NCI-H82 (cell line): ENCODE measurements at regions not wholly inside any gene's neighbourhood (a gene's known extent, or its start where the extent isn't known, plus 50 kb on each side); places are given as distances from the start of the nearest gene placed in this dataset.

Experiments
- DNase-seq: peaks from one replicate; lab custom pipeline; 2025; lab: John Stamatoyannopoulos, UW

DNA sequence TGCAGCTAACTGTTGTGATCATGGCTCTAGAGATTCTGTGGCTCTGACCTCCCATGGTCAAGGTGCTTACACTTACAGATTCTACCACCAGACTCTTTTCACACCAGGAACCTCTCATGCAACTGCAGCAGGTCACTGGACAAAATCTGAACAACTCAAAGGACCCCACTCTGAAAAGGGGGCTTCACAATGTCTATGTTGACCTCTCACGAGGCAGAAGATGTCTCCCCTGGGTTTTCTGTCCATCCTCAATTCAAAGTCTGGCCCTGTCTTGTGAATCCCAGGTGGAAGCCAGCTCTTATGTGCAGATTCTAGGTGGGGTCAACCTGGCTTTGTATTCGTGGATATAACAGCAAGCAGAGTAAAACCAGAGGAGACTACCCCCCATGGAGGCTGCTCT, 118.6 kb upstream of the ZNF479 start:
- DNase-seq = no peak

DNA sequence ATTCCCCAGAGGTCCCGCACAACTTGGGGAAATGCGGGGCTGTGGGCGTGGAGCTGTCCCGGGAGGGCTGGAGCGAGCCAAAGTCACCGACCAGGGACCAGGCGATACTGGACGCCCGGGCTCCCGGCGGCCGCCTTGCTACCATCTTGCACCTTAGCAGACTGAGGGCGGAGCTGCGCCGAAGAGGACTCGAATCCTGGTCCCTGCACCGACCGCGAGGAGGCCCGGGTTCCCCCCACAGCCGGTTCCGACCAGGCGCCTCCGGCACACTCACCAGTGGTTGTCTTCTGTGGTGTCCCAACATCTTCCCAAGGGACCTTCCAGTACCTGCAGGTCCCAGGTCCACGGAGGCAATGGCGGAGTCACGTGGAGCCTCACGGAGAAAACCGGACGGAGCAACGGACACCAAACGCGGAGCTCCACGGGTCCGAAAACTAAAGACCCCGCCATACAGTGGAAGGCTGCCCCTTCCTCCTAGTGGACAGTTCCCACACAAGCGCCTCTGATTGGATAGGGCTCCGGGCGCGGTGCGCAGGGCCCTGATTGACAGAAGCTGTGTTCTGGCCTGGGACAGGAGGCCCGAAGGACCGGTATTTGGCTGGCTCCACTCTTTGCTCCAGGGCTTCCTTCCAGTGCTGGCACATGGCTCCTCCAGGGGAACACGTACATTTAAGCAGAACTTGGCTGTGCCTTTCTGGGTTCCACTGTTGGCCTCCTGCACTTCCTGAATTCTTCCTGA, 124.6 kb upstream of the ZNF479 start:
- DNase-seq = no peak

DNA sequence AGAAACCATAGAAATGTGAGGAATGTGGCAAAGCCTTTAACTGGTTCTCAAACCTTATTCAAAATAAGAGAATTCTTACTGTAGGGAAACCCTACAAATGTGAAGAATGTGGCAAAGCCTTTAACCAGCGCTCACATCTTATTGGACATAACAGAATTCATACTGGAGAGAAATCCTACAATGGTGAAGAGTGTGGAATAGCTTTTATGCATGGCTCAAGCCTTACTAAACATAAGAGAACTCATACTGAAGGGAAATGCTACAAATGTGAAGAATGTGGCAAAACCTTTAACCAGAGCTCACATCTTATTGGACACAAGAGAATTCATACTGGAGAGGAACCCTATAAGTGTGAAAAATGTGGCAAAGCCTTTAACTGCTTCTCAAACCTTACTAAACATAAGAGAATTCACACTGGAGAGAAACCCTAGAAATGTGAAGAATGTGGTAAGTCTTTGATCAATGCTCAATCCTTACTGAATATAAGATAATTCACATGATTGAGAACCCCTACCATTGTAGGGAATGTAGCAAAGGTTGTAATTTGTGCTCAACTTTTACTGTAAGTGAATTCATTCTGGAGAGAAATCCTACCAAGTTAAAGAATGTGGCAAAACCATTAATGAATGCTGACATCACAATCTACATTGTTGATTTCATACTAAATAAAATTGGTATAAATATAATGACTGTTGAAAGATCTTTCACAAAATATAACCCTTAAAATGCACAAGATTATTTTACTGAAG, 142.5 kb upstream of the ZNF479 start:
- no peak for DNase-seq

DNA sequence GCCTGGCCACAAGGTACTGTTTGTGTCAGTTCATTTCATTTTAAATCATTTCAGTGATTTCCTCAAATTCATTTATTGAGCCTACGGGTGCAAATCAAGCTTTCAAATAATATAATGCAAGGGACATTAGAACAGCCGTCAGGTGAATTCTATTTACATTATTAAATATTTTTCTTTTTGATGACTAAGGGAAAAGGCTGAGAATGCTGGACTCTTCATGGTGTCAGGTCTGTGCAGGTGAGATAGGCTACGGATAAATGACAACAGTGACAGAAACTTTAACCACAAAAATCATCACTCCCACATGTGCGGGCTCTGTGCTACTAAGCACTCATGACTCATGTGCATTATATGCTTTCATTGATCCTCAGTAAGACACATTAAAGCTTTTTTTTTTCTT, 149.2 kb upstream of the ZNF716 start:
- DNase-seq = no peak

DNA sequence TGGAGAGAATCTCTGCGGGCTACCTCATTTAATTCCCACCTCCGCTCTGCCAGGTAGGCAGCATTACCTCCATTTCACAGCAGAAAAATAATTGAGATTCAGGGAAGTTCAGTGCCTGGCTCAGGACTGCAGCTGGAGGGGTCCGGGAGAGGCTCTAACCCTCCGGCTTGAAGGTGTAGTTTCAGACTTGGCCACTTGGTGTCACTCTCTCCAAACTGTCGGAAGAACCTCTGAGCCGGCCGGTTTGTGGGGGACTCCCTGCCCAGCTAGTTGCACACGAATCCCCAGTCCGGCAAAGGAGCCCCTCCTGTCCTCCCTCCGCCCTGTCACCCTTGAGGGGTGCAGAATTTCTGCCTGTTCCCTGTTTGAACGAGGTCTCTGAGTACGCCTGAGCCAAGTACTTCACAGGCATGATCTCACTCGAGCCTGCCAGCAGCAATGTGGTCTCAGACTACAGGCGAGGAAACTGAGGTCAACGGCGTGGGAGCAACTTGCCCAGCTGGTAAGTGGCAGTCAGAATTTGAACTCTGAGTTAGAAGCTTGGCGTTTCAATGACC, 144.7 kb upstream of the ZNF716 start:
- DNase-seq = peak; percentile 20

DNA sequence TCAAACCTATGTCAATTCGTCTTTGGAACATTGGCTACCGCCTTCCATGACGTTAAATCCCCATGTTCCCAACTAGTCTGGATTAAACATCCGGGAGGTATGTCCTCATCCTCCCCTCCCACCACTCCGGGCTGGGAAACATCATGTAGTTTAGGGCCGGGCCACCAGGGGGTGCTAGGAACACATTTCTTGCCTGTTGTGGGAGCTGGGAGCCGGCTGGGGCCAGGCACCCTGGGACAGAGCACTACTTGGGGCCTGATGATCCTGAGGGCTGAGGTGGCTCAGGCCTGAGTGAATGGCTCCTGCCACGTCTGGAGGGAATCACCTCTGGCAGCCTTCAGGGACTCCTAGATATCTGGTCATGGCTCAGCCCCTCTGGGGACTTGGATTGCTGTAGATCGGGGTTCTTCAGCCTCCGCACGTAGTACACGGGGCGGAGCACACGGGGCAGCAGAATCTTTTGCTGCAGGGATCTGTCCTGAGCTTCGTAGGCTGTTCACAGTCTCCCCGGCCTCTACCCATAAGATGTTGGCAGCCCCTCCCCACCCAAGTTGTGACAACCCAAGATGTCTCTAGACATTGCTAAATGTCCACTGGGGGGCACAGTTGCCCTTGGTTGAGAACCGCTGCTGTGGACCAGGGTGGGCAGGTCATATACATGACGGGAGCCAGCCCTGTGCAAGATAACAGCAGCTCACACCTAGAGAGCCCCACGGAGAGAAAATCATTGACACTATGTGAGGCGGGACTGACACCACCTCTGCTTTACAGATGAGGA, 141.2 kb upstream of the ZNF716 start:
- DNase-seq = peak; percentile 8

DNA sequence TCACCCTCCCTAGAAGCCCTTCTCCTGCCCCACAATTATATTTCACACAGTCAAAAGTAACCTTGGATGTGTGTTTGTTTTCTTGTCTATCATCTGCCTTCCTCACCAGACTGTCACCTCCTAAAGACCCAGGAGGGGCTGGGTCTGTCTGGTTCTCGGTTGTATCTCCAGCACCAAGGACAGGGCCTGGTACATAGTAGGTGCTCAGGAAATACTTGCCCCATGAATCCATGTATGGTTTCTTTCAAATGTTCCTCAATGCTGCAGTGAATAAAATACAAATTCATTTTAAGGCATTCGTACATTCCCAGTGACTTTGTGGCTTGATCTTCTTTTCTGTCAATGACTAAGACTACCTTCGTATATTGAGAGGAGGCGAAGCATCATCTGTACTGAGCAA, 122.9 kb upstream of the ZNF716 start:
- DNase-seq = no peak

DNA sequence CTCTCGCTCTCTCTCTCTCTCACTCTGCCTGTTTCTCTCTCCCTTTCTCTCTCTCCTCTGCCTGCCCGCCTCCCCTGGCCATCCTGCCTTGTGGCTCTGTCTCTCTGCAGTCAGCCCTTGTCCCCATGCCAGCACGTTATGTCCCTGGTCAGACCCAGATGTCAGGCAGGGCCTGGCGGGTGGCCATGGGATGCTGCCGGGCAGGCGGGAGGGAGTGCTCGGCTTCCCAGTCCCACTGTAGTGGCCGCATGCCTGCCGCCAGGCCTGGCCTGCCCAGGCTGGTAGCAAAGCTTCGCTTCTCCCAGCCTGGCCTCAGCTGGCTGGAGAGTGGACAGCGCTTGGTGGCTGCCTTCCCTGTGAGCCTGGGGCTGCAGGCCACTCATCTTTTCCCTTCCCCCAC, 121.5 kb upstream of the ZNF716 start:
- DNase-seq = no peak

DNA sequence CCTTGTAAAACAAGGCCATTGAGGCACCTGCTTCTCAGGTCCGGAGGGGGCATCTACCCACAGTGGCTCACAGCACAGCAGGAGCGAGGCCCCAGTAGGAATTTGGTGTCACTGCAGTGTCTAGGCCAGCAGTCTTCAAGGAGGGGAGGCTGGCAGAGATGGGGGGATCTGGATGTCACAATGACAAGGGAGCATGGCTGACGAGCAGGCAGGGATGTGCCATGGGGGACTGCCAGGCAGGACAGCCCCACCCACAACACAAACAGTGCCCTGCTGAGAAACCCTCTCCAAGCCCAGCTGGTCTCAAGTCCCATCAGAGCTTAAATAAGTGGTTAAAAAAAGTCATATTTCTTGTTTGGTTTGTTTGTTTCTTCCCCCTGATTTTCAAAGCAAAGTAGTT, 121.0 kb upstream of the ZNF716 start:
- DNase-seq = no peak

DNA sequence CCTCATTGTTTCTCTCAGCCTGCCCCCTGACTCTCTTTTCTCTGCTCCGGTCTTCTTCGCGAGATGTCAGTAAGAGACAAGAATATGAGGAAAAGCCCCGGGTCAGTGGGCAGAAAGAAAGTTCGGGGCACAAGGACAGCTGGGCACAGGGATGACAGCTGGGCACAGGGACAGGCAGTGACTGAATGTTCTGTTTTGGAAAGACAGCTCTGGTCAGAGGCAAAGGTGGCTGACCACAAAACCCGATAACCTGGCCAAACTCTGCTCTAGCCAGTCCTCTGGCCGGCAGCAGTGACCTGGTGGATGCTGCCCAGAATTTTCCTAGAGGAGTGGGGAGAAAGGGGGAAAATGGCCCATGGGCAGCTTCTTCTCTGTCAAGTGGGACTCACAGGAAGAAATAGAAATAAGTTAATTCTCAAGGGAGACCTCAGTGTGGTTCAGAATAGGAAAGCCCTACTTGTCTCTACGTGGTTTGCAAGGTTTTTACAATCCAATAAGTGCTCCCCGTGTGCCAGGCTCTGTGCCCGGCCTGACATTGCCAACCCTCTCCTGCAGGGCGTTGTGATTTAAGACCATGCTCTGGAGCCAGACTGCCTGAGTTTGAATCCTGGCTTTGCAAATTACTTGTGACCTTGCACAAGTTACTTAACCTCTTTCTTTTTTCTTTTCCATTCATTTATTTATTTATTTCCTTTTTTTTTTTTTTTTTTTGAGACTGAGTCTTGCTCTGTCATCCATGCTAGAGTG, 110.6 kb upstream of the ZNF716 start:
- no peak for DNase-seq

DNA sequence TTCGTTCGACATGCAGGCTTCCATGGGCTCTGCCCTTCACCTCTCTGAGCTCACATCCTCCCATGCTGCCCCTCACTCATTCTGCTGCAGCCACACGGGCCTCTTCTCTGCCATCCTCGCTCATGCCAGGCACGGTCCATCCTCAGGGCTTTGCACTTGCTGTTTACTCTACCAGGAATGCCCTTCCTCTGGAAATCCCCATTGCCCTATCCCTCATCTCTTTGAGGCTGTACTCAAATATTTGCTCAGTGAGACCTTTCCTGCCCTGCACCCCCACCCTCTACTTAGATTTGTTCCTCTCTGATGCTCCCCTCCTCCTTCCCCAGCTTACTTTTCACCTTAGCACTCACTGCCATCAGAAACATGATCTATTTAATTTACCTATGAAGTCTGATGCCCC, 107.0 kb upstream of the ZNF716 start:
- no peak for DNase-seq

DNA sequence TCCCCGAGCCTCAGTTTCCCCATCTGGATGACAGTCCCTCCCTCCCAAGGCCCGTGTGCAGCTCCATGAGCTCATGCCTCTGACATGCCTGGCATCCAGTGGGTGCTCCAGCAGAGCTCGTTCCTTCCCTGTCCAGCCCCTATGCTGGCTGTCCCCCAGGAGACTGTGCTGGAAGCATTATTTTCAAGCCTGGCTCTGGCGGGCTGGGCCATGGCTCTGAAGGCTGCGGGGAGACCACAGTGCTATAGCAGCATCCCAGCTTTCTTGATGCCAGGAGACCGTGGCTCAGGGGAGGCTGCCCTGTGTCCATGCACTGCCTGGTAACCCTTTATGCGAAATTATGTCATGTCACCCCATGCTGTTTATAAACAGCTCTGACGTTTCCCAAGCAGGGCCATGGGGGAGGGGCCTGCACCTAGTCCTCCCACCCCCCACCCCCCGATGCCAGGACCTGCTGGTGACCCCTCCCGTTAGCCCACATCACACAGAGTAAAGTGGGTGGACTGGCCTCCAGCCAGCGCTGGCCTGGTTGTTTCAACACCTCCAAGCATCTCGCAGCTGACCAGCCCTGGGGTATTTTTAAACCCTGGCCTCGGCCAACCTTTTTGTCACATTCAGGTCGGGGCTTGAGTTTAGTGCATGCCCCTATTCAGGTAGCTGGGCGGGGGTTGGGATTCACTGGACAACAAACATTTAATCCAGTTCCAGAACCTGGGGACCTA, 105.9 kb upstream of the ZNF716 start:
- DNase-seq = no peak

DNA sequence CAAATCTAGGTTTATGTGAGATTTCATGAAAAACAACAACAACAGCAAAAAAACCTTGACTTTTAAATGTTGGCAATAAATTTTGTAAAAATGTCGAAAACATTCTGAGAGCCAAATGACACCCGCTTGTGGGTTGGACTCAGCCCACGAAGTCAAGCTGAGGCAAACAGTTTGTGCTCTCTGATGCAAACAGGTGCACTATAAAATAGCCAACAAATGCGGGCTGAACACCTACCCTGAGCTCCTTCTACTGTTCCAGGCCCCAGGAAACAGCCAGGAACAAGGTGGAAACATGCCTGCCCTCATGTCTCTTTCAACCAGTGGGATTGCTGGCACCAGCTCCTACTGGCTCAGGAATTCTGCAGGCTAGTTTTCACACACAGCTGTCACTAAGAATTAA, 105.0 kb upstream of the ZNF716 start:
- no peak for DNase-seq

DNA sequence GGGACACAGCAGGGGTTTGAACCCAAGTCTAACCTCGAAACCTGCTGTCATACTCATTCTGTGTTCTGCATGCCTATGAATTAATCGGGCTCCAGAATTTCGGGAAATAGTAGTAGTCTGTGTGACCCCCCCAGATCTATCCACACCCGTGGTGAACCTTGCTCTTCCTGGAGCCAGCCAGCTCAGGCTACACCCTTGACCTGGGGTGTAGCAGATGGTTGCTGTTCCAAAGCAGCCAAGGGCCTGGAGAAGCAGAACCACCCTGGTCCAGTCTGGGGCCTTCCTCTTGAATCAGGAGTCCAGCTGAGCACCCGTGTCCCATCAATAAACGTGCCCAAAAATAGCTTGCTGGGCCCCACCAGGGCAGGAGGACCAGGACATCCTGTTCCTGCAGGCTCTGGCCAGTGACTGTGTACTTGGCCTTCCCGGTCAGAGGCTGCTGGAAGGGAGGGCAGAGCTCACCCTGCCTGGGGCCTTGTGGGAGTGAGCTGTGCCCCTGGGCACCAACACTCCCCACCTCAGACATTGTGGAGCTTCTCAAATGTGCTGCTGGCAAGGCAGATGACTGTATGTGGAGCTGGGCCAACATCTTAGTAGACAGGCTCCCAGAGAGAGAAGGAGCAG, 101.2 kb upstream of the ZNF716 start:
- DNase-seq = no peak

DNA sequence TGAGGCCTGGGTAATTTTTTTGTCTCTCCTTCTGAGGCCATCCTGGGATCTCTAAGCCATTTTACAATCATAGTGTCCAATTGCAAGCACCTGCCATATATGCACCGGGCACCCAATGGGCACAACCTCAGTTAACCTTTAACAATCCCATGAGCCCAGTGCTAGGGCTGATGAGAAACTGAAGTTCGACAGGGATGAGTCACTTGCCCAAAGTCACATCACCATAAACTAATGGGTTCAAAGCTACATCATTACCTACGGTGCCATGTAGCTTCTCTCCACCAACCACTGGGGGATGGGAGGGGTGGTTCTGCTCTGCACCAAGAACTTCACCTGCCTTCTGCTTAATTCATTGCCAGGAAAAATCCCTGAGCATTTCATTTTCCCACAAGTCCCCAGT, 95.8 kb upstream of the ZNF716 start:
- DNase-seq = no peak

DNA sequence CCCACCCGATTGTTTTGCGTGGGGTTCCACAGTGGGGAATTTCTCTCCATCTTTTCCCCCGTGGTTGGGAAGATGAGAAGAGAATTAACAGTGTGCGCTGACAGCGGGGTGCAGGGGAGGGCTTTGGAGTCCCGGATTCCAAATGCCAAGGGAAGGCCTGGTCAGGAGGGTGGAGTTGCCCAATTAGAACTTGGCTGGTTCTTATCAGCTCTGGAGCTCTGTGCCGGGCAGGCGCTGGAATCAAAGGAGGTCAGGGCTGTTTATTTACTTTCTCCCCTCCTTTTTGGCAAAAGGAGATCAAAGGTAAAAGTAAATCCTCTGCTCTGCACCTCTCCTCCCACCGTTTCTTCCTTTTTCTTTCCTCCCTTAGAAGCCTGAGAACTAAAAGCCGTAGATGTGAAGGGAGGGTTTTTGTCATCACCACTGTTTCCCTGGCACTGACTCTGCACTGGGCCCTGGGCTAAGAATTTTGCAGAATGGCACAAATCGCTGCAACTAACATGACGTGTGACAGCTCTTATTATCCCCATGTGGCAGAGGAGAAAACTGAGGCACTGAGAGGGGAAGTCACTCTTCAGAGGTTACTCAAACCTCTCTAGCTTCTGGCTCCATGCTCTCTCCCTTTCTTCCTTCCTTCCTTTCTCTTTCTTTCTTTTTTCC, 95.2 kb upstream of the ZNF716 start:
- DNase-seq = no peak

DNA sequence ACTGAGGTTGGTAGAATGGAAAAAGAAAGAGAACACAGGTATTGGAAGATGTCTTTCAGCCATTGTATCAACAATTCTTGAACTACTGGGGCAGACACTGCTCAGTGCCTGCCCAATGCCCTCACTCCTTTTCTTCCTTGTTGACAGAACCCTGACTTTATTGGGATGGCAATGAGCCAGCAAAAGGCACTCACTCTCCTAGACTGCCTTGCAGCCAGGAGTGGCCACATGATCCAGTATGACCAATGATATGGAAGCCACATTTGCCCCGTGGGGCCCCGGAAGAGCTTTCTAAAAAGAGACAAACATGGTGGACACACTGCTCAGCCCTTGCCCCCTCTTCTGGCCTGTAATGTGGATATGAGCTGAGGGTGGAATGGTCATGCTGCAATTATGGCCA, 88.6 kb upstream of the ZNF716 start:
- DNase-seq = no peak

DNA sequence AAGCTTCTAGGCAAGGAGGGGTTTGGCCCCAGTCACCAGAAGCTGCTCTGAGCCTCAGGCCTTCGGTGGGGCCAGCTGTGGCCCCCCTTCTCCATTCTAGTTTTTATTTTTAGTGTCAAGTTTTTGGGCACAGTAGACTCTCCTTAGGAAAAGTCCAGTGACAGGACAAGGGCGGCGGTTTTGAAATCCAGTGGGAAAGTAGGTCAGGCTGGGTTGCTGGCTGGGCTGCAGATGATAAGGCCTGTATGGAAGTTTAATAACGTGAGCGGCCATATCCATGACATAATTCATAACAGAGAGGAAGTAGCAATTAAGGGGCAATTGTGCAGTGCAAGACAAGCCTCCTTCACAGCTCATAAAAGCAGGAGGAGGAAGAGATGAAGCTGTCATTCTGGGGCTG, 87.1 kb upstream of the ZNF716 start:
- DNase-seq = no peak

DNA sequence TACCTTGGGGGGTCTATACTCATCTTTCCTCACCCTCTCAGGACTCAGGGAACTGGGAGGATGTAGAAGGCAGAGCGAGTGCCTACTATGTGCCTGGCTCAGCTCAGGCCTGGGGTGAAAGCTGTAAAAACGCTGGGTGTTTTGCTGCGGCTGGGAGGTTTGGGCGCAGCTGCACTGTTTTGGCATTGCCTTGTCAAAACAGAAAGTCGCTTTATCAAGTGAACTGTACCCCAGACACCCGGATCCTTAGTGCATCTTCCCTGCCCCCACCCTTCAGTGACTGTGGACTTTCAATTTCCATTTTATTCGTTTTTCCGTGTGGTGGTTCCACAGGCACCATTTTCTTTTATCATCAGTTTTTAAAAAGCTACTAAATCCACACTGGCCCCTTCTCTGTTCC, 86.7 kb upstream of the ZNF716 start:
- no peak for DNase-seq
